Activated CD8-positive, alpha-beta memory T cell treated with anti-CD3 and anti-CD28 coated beads for 1 hour (primary cell): ENCODE measurements at regions not wholly inside any gene's neighbourhood (a gene's known extent, or its start where the extent isn't known, plus 50 kb on each side); places are given as distances from the start of the nearest gene placed in this dataset.

Experiments
- DNase-seq, 2 donors: peaks; one replicate each; pipeline ENCODE4 v3.0.0-alpha.2; 2020; ENCODE audit warnings: low read depth in 1 of 2; ENCODE audit errors: extremely low read depth in 1 of 2

DNA sequence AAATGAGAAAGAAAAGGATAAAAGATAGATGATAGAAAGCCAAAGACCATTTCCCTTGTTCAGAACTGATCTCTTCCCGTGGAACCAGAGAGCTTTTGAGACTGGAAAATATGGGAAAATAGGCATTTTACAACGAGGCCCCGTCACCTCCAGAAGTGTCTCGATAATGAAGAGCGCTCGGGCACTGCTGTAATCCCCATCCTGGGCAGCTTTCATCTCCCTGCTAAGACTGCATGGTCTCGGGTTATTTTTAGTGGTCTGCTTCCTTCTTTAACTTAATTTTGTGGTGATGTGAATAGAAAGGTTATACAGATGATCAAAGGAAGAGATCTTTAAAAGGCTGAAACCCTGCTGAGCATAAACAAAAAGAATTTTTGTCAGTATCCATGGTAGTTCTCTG lies 176.6 kb downstream of the METTL4 start:
- DNase-seq: no peak

DNA sequence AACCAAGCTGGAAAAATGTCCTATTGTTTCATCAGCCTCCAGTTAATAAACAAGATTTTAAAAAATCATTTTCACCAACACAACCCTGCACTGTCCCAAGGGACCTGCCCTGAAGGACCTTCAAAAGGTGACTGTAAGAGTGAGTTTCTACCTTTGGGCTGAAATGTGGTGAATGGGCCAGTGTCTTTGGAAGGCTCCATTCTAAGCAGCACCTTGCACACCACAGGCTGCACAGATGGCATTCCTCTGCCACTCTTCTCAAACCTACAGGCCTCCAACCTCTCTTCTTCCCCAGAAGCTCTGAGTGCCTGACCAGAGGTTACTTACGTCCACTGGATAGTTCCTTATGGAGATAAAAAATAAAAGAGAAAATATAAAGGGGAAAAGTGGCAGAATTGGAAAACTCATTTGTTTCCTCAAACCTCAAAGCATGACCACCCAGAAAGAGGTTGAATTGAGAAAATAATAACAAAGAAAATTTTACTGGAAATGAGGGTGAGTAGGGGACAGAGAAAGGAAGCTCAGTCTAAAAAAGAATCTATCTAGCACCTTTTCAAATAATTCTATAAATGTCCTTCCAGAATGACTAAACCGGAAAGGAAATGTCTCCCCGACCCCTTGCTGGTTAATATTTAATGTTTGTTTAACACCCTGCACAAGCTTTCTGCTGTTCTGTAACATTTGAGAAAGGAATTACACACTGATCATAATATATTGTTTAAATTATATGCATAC lies 175.7 kb downstream of the METTL4 start:
- DNase-seq: no peak

DNA sequence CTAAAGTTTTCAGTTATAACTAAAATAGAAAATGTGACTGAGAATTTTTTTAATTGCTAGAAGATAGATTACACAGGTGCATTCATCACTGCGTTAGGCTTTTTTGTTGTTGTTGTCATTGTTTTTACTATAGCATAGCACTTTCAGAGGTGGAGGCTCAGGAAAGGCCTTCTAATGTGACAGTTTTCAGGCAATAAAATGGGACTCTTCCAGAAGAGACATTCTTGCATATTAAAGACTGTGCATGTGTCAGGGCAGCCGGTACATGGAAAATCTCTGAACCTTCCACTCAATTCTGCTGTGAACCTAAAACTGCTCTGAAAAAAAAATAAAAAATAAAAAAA lies 175.2 kb downstream of the METTL4 start:
- DNase-seq: no peak

DNA sequence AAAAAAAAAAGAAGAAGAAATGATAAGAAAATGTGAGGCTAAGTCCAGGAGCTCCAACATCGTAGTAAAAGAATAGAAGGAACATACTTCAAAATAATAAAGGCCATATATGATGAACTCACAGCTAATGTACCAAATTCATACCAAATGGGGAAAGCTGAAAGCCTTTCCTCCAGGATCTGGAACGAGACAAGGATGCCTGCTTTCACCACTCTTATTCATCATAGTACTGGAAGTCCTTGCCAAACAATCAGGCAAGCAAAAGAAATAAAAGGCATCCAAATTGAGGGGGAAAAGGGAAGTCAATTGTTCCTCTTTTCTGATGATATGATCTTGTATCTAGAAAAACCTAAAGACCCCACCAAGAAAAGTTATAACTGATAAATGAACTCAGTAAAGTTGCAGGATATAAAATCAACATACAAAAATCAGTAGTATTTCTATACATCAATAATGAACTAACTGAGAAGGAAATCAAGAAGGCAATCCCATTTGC lies 170.6 kb downstream of the METTL4 start:
- DNase-seq: no peak

GRCh38 chr18:2402084-2402483 lies 169.2 kb downstream of the METTL4 start:
- DNase-seq: no peak

- no peak for DNase-seq
These were observed 164.8 kb downstream of the METTL4 start for GRCh38 chr18:2406544-2406943.

DNA sequence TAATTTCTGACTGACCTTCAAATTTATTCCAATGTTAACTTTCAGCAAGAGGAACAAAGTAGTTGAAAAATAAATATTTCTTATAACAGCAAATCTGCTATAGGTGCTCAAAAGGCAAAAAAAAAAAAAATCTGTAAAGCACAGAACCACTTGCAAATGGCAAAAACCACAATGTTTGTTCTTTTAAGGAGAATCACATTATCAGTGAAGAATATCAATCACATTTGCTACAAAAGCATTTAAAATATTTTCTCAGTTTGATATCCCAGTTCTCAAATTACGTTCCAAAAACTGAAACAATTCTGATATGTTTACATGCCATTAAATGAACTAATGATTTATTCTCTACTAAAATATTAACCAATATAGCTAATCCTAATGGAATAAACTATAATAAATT lies 163.3 kb downstream of the METTL4 start:
- no peak for DNase-seq

- DNase-seq: no peak
These were observed 161.4 kb downstream of the METTL4 start for GRCh38 chr18:2409906-2410305.

DNA sequence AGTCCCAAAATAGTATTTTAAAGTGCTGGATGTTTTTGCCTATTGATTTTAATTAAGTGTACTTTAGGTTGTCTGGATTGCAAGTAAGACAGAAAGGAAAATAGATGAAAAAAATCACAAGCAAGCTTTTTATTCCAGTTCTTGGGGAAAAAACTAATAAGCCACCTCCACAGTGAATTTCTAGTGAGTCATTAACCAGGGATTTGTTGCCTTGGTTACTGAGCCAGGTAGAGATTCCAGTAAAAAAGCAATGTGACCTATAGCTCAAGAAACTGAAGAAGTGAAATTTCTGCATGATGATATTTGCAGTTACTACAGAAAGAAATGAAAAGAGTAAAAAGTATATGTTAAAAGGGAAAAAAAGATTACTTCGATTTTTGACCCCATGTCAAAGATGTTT lies 160.6 kb downstream of the METTL4 start:
- no peak for DNase-seq

DNA sequence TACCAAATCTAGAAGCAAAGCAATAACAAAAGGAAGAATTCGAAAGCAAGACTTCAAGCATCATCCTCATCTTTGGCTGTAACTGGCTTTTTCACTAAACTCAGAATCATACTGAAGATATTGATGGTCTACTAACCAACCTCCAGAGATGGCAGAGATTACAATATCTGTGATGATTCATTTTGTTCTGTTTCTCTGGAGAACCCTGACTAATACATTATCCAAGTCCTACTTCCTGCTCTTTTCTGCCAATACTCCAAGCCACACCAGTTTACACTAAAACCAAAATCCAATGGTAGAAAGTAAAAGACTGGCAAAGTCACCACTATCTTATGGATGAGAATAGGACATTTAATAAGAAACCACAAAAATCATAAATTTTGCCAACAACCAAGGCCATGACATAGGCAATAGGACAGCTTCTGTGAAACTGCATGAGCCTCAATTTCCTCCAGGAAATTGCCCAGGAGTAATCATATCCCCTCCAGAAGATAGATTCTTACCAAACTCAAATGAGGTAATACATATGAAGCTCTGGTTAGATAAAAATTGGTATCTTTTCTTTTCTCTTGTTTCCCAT lies 159.8 kb downstream of the METTL4 start:
- no peak for DNase-seq

DNA sequence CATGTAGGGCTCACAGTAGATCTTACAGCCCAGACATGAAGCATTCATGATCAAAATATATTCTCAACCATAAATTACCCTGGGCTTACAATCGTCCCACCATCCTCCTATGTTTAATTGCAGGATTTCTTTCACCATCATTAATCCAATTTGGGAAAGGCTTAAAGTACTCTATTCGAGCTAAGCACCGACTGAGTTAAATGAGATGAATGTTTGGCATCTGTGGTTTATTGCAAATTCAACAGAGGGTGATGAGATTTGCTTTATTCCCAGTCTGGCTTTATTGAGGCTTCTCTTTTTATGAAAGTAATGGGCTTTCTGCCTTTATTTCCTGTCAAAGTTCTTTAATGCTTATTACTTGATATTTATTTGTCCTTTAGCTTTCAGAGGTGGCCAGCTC lies 159.0 kb downstream of the METTL4 start:
- no peak for DNase-seq

DNA sequence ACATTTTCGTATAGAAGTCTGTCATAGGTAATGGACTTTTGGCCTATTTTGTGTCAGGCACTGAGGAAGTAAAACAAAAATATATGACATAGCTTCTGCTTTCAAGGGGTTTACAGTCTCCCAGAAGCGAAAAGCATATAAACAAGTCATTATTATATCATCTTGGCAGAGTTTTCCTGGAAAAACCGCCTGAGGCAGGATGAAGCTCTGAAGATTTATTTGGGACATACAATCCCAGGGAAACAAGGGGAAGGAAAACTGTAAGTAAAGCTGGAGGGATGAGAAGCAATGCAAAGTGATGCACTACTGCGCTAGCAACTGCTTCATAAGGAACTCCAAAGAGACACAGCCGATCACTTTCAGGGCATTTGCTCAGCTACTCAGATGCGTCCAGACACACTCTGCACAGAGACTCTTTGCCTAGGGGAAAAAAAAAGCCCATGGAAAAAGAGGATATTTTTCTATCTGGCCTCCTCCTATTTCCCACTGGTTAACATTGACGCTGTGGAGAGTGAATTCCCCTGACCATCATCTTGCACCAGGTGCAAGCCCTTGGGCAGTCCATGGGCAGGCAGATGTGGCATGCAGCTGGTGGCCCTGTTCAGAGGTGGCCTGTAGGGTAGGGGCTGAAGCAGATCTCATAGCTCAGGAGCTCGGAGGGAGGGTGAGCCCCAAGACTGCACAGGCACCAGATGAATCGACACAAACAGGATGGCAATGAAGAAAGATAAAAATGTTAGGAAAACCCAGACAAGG lies 158.1 kb downstream of the METTL4 start:
- DNase-seq: no peak

- DNase-seq: no peak
These were observed 157.1 kb downstream of the METTL4 start for GRCh38 chr18:2414235-2414634.

DNA sequence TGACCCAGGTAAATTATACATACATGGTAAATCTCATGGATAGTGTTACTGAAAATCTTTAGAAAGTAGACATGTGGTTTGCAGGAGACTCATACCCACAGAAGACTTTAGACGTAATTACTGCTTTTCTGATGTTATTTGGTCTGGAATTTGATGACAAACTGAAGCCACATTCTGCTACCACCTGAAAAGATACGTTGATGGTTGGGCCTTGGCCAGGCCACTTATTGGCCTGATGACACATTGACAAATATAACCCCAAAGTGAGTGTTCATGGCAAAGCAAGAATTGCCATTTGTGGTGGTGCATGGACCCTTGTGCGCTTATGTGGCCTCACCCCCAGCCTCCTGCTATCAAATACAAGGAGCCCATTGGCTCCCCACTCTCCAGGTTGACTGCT lies 155.6 kb downstream of the METTL4 start:
- DNase-seq: no peak

GRCh38 chr18:2417861-2418610 lies 153.3 kb downstream of the METTL4 start:
- DNase-seq: no peak

DNA sequence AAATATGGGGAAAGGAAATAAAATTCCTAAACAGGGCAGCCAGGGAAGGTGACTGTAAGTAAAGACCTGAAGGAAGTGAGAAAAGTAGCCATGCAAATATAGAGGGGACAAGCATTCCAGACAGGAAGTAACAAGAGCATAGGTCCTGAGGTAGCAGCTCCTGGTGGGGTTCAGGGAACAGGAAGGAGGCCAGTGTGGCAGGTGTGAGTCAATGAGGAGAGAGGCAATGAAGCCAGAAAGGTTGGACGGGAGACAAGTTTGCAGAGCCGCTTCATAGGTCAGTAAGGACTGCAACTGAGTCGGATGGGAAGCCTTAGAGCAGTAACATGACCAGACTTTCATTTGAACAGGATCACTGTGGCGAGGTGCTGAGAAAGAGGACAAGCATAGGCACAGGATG lies 150.9 kb downstream of the METTL4 start:
- no peak for DNase-seq

DNA sequence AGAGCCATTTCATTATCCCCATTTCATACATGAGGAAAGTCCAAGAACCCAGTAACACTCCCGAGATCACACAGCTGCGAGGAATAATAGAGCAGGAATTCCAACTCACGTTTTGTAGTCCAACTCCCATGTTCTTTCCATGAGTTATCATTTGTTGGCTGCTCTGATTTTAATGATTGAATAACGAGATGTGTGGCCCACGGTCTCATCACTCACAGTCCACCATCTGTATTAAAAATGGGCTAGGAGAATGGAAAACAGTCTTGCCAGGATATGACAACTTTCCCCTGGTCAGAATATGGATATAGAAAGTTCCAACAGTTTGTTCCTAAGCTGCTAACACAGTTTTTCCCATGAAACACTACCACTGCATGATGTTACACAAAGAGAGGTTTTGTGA lies 147.5 kb downstream of the METTL4 start:
- no peak for DNase-seq

GRCh38 chr18:2424420-2424819 lies 146.9 kb downstream of the METTL4 start:
- DNase-seq: no peak

- no peak for DNase-seq
These were observed 145.6 kb downstream of the METTL4 start for GRCh38 chr18:2425426-2426317.

DNA sequence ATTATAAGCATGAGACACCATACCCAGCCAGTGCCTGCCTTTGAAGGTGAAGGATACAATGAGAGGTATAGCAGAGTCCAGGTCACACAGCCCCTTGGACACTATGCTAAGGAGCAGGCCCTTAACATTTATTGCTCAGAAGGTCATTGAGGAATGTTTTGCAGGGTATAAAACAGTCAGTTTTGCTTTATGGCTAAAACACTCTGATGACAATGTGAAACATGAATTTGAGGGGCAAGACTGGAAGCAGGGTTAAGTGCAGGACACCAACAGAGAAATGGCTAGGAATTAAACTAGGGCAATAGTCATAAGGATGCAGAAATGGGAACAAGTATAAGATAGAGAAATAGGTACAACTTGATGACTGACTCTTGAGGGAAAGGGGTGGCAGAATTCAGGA lies 141.1 kb downstream of the METTL4 start:
- DNase-seq: no peak
